ENCODE measurements at regions not wholly inside any gene's neighbourhood (a gene's known extent, or its start where the extent isn't known, plus 50 kb on each side); places are given as distances from the start of the nearest gene placed in this dataset.
"Not testable (repeated sequence)": the region's sequence is repeated elsewhere in the genome, so short reads cannot be mapped to it uniquely, and the experiment has no call there.

DNA sequence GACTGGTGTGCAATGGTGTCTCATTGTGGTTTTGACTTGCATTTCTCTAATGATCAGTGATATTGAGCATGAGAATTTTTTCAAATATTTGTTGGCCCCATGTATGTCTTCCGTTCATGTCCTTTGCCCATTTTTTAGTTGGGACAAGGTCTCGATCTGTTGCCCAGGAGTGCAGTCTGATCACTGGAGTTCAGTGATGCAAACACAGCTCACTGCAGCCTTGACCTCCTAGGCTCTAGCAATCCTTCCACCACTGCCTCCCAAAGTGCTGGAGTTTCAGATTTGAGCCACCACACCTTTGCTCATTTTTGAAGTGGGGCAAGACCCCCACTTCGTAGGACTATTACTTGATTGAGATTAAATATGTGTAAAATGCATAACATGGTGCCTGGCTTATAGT is 116.2 kb upstream of the NBPF9 start:
- H3K4me1 ChIP-seq (ENCODE audit: control insufficient read depth, insufficient read depth, low read length, poor library complexity, severe bottlenecking); DNase-seq; H3K4me1 Mint-ChIP-seq; H3K4me3 ChIP-seq (ENCODE audit: low read depth, low read length); H3K9me3 ChIP-seq (ENCODE audit: control insufficient read depth in 2 of 2, low read length in 2 of 2); H3K27ac ChIP-seq (ENCODE audit: insufficient read depth, low read length, poor library complexity, severe bottlenecking); H3K27ac Mint-ChIP-seq; H3K27me3 Mint-ChIP-seq; ATAC-seq (ENCODE audit: low read depth in 2 of 2); H3K36me3 Mint-ChIP-seq; H3K9me3 Mint-ChIP-seq; H3K36me3 ChIP-seq (ENCODE audit: control insufficient read depth, insufficient read depth, low read length); H3K4me3 Mint-ChIP-seq; H3K27me3 ChIP-seq (ENCODE audit: control insufficient read depth, insufficient read depth, low read length): not testable (repeated sequence)

DNA sequence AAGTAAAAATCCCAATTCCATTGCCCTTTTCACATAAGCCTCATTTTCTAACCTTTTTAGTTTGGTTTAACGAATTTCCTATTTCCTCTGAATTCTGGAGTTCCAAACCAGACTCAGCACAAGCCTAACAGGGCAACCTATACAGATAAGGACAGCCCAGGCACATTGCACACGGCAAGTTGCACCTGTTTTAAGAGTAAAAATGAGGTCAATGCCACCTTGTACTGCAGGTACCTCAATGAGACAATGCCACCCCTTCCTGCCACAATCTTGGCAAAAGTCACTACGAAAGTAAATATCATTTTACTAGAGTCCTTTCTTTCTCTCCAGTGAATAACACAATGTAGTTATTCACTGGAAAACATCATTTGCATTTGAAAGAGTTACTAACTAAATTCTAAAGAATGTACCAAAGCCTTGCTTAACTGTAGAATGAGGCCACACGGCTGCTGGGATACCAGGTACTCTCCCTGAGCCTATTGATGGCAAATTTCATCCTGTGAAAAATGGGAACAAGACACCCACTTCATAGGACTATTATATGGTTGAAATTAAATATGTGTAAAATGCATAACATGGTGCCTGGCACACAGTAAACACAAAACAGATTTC is 117.2 kb upstream of the NBPF9 start:
- H3K27me3 Mint-ChIP-seq, H3K4me1 Mint-ChIP-seq: not testable (repeated sequence)

DNA sequence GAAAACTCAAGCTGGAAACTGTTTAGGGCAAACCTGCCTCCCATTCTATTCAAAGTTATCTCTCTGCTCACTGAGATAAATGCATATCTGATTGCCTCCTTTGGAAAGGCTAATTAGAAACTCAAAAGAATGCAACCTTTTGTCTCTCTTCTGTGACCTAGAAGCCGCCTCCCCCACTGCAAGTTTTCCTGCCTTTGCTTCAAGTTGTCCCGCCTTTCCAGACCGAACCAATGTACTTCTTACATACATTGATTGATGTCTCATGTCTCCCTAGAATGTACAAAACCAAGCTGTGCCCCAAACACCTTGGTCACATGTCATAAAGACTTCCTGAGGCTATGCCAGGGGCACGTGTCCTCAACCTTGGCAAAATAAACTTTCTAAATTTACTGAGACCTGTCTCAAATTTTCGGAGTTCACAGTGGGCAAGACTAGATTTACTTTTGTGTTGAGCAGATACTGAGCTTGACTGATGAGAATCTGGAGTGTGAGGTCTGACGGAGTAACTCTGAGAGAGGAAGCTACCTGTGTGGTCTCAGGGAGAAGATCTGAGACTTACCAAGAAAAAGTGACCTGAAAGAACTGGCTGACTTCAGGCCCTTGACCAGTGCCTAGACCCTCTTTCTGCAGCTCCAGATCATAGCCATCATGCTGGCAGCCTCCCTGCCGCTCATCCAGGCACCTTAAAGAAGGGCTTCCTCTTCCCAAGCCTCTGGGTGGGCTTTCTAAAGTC is 124.7 kb upstream of the NBPF9 start:
- H3K4me1 ChIP-seq (ENCODE audit: control insufficient read depth, insufficient read depth, low read length, poor library complexity, severe bottlenecking); DNase-seq; H3K27me3 ChIP-seq (ENCODE audit: control insufficient read depth, insufficient read depth, low read length); H3K4me3 ChIP-seq (ENCODE audit: low read depth, low read length); H3K9me3 Mint-ChIP-seq; H3K27ac ChIP-seq (ENCODE audit: insufficient read depth, low read length, poor library complexity, severe bottlenecking); H3K36me3 Mint-ChIP-seq; H3K4me3 Mint-ChIP-seq; H3K27ac Mint-ChIP-seq; H3K27me3 Mint-ChIP-seq; H3K9me3 ChIP-seq (ENCODE audit: control insufficient read depth in 2 of 2, low read length in 2 of 2); H3K4me1 Mint-ChIP-seq; H3K36me3 ChIP-seq (ENCODE audit: control insufficient read depth, insufficient read depth, low read length); ATAC-seq (ENCODE audit: low read depth in 2 of 2): not testable (repeated sequence)

More for the DNA sequence above, 117.2 kb upstream of the NBPF9 start:
- H3K36me3 Mint-ChIP-seq; H3K9me3 Mint-ChIP-seq; H3K27me3 ChIP-seq (ENCODE audit: control insufficient read depth, insufficient read depth, low read length); H3K4me3 ChIP-seq (ENCODE audit: low read depth, low read length); ATAC-seq (ENCODE audit: low read depth in 2 of 2); H3K27ac ChIP-seq (ENCODE audit: insufficient read depth, low read length, poor library complexity, severe bottlenecking); H3K27ac Mint-ChIP-seq; DNase-seq; H3K9me3 ChIP-seq (ENCODE audit: control insufficient read depth in 2 of 2, low read length in 2 of 2); H3K36me3 ChIP-seq (ENCODE audit: control insufficient read depth, insufficient read depth, low read length); H3K4me1 ChIP-seq (ENCODE audit: control insufficient read depth, insufficient read depth, low read length, poor library complexity, severe bottlenecking); H3K4me3 Mint-ChIP-seq: not testable (repeated sequence)

DNA sequence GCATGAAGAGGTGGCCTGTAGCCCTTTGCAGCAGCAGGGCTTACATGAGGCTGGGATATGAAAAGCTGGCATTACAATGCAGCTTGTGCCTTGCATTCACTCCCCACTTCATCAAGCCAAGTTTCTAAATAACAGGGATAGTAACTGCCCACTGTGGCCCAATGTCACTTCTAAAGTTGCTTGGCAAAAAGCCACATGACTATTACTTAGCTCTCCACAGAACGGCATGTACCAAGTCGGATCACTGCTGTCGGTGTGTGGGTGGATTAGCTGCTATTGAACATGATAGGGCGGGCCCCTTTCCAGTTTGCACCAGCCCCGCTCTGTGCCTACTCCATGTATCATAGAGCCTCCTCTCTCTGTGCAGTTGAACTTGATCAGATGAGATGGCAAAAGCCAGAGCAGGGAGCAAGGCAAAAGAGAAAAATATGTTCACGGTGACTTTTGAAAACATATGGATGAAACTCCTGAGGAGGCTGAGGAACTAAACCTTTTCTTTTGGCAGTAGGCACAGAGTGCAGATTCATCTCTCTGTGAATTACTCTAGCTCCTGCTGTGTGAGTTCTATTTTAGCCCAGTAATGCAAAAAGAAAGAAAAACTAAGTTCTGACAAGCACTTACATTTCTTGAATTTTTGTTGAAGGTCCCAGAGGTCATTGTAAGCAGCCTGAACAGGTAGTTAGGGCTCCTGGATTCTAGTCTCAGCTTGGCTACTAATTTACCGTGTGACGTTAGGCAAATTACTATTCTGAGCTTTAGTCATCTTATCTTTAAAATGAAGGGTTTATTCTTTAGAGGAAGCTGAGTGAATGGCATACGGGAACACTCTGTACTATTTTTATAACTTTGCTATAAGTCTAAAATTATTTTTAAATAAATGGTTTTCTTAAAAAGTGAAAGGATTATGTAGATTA is 125.6 kb upstream of the NBPF9 start:
- not testable (repeated sequence) for H3K4me3 Mint-ChIP-seq; H3K27me3 ChIP-seq (ENCODE audit: control insufficient read depth, insufficient read depth, low read length); H3K27ac ChIP-seq (ENCODE audit: insufficient read depth, low read length, poor library complexity, severe bottlenecking); H3K36me3 Mint-ChIP-seq; H3K9me3 Mint-ChIP-seq; H3K27ac Mint-ChIP-seq; H3K4me1 Mint-ChIP-seq; H3K27me3 Mint-ChIP-seq; H3K36me3 ChIP-seq (ENCODE audit: control insufficient read depth, insufficient read depth, low read length); H3K4me3 ChIP-seq (ENCODE audit: low read depth, low read length); DNase-seq; H3K9me3 ChIP-seq (ENCODE audit: control insufficient read depth in 2 of 2, low read length in 2 of 2); H3K4me1 ChIP-seq (ENCODE audit: control insufficient read depth, insufficient read depth, low read length, poor library complexity, severe bottlenecking)
- peak in 1 of 2 donors; percentile 61 for ATAC-seq (ENCODE audit: low read depth in 2 of 2)

DNA sequence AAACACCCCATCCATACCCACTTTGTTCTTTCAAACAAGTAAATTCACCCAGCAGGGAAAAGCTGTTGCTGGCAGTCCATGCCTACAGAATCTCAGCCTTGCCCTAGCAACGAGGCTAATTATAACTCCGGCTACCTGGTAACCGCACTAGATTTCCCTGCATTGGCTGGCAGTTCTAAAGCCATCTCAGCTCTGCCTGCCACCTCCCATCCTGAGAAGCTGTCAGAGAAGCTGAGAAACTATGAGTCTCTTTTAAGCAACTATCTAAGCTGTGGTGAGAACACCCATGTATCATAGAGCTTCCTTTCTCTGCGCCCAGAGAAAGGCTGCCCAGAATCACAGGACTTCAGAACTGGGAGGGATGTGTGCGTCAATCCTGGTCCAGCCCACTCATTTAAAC is 126.5 kb upstream of the NBPF9 start:
- H3K36me3 ChIP-seq (ENCODE audit: control insufficient read depth, insufficient read depth, low read length); H3K9me3 ChIP-seq (ENCODE audit: control insufficient read depth in 2 of 2, low read length in 2 of 2); H3K4me1 Mint-ChIP-seq; H3K9me3 Mint-ChIP-seq; H3K27me3 ChIP-seq (ENCODE audit: control insufficient read depth, insufficient read depth, low read length); H3K4me3 ChIP-seq (ENCODE audit: low read depth, low read length); H3K27me3 Mint-ChIP-seq; H3K36me3 Mint-ChIP-seq; H3K4me3 Mint-ChIP-seq; H3K27ac Mint-ChIP-seq; H3K4me1 ChIP-seq (ENCODE audit: control insufficient read depth, insufficient read depth, low read length, poor library complexity, severe bottlenecking); H3K27ac ChIP-seq (ENCODE audit: insufficient read depth, low read length, poor library complexity, severe bottlenecking); DNase-seq: not testable (repeated sequence)
- peak; percentile 58 to 63 for ATAC-seq (ENCODE audit: low read depth in 2 of 2)

DNA sequence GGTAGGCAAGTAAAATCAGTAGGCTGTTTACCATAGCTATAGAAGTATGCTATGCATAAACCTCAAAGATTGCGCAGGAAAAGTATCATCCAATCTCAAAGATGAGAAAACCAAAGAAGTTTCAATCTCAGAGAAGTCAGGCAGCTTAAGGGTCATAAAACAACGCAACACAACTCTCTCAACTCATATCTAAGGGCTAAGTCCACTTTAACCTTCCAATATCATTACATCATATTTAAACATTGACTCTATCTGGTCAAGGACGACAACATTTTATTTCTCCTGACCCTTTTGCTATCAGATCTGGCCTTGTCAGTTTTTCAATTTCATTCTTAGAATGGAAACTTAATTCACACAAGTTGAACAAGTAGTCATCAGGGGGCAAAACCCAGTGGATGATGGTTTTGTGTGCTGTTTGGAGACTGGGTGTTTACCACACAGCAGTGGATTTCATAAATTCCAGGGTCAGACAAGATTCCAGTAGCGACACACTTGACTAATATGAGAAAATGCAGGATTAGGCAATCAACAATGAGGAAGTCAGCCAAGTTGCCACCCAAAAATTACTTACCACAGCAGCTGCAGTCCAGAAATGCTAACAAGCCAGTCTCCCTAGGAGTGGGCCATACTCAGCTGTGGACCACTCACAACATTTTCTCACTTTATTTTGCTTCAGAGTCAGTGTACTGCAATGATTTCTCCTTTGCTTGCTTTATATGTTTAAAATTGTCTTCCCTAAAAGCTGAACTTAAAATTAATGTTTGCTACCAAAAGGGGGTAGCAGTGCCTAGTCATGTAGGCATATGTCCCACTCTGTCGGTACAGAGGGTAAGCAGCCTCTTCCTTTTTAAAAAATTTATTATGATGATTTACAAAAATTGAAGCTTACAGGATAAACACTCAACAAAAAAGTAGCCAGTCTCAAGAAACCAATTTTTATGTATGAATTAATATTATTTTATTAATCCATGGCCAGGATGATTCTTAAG is 131.9 kb upstream of the NBPF9 start:
- DNase-seq; H3K36me3 ChIP-seq (ENCODE audit: control insufficient read depth, insufficient read depth, low read length); H3K4me1 ChIP-seq (ENCODE audit: control insufficient read depth, insufficient read depth, low read length, poor library complexity, severe bottlenecking); H3K36me3 Mint-ChIP-seq; H3K4me3 Mint-ChIP-seq; H3K9me3 ChIP-seq (ENCODE audit: control insufficient read depth in 2 of 2, low read length in 2 of 2); H3K4me1 Mint-ChIP-seq; H3K27ac Mint-ChIP-seq; H3K27me3 ChIP-seq (ENCODE audit: control insufficient read depth, insufficient read depth, low read length); H3K9me3 Mint-ChIP-seq; H3K27ac ChIP-seq (ENCODE audit: insufficient read depth, low read length, poor library complexity, severe bottlenecking); H3K27me3 Mint-ChIP-seq; H3K4me3 ChIP-seq (ENCODE audit: low read depth, low read length): not testable (repeated sequence)
- ATAC-seq (ENCODE audit: low read depth in 2 of 2): peak in 1 of 2 donors; percentile 31

DNA sequence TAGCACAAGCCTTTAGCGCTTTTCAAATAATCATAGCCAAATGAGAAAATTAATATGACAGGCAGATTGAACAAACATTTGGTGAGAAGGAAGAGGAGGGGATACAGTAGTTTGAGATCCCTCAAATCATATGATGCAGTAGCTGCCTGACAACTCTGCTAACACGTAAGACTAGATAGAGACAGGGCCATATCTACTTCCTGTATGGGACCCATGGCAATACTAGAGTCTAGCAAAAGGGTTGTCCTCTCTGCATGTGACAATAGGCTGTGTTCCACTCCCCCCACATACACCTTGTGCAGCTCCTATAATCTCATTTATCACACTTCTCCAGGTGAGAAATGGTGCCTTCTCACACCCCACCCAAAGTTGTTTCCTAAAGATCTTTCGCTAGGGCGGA is 134.2 kb upstream of the NBPF9 start:
- H3K4me1 Mint-ChIP-seq; H3K36me3 Mint-ChIP-seq; H3K4me1 ChIP-seq (ENCODE audit: control insufficient read depth, insufficient read depth, low read length, poor library complexity, severe bottlenecking); H3K4me3 ChIP-seq (ENCODE audit: low read depth, low read length); H3K27ac ChIP-seq (ENCODE audit: insufficient read depth, low read length, poor library complexity, severe bottlenecking); H3K27me3 ChIP-seq (ENCODE audit: control insufficient read depth, insufficient read depth, low read length); H3K9me3 ChIP-seq (ENCODE audit: control insufficient read depth in 2 of 2, low read length in 2 of 2); H3K36me3 ChIP-seq (ENCODE audit: control insufficient read depth, insufficient read depth, low read length); H3K9me3 Mint-ChIP-seq; ATAC-seq (ENCODE audit: low read depth in 2 of 2); DNase-seq; H3K27me3 Mint-ChIP-seq; H3K27ac Mint-ChIP-seq; H3K4me3 Mint-ChIP-seq: not testable (repeated sequence)
